Islet of Langerhans (tissue), 1 donor: ENCODE measurements at regions not wholly inside any gene's neighbourhood (a gene's known extent, or its start where the extent isn't known, plus 50 kb on each side); places are given as distances from the start of the nearest gene placed in this dataset.
"Not testable (repeated sequence)": the region's sequence is repeated elsewhere in the genome, so short reads cannot be mapped to it uniquely, and the experiment has no call there.

Experiments
- FAIRE-seq: peaks from one replicate; lab custom pipeline; 2011; peaks lifted over from hg19 to GRCh38; lab: Jason Lieb, UNC

DNA sequence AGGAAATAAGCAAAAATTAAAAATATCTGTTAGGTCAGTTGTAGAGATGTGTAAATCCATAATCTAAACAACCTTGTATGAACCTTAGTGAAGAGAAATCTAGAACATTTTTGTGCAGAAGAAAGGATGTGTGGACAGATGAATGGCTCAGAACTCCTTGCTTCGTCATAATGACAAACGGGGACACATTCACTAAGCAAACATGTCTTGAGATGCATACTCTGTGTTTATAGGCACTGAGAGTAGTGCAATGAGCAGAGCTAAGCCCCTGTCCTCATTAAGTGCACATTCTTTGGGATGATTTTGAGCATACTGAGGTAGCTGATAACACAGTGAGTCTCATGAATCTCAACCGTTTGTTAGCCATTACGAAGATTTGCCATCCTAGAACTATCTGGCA is 360.6 kb upstream of the ANKRD30A start:
- FAIRE-seq, result no peak

DNA sequence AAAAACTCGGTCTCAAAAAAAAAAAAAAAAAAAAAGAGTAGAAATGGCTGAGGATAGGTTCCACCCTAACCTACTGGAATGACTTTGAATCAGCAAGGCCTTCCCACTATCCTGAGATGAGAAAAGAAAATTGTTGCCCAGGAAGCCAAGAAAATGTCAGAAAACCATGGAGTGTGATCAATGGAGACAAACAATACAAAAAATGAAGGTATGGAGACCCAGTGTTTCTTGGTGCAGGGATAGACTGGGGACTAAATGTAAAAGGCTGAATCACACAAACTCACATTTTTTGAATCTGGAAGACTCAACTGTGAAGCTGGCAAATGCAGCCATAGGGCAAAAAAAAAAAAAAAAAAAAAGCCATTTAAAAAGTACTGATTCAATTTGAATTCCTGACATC is 364.3 kb upstream of the ANKRD30A start:
- FAIRE-seq, result no peak

DNA sequence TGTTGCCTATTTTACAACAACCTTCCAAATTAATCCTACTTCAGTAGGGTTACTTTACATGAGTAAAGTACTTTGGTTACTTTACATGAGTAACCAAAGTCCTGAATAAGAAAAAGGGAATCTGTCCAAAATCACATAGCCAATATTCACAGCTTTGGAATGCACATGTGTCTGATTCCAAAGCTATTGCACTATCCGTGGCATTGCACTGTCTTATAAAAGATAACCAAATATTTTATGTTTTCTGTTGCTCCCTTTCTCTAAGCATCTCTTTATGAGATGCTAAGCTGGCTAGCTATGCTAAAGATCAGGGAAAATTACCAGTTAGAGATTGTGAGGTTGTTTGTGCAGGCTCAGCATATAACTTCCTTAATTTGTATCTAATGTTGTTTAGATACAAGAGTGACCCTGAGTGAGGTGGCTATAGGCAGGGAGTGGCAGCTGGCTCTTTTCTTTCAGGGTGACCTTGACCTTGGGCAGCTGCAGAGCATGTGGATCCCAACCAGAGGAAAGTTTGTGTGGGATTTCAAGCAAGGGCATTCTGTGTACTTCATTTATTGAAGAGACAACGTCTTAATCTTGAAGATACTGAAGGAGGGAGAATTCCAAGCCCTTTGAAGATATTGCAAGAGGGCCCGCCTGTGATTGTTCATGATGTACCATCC is 366.1 kb upstream of the ANKRD30A start:
- FAIRE-seq, result no peak

DNA sequence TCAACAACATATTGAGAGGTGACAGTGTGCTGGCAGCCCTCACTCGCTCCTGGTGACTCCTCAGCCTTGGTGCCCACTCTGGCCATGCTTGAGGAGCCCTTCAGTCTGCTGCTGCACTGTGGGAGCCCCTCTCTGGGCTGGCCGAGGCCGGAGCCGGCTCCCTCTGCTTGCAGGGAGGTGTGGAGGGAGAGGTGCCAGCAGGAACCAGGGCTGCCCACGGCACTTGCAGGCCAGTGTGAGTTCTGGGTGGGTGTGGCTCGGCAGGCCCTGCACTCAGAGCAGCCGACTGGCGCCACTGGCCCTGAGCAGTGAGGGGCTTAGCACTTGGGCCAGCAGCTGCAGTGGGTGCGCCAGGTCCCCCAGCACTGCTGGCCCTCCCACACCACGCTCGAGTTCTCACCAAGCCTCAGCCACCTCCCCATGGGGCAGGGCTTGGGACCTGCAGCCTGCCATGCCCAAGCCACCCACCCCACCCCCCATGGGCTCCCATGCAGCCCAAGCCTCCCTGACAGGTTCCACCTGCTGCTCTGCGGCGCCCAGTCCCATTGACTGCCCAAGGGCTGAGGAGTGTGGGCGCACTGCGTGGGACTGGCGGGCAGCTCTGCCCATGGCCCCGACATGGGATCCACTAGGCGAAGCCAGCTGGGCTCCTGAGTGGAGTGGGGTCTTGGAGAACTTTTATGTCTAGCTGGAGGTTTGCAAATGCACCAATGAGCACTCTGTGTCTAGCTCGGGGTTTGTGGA is 377.1 kb upstream of the ANKRD30A start:
- FAIRE-seq, result no peak

DNA sequence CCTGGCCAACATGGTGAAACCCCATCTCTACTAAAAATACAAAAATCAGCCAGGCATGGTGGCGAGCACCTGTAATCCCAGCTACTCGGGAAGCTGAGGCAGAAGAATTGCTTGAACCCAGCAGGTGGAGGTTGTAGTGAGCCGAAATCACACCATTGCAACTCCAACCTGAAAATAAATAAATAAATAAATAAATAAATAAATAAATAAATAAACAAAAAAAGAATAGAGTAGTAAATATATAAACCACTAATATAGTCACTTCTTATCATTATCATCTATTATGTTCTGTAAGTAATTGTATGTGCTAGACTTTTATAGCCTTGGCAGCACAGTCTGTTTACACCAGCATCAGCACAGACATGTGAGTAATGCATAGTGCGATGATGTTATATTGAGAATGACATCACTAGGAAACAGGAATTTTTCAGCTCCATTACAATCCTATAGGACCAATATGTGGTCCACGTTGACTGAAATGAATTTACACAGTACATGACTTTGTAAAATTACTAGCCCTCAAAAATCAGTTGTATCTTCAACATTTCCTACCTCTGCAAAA is 385.4 kb upstream of the ANKRD30A start:
- no peak for FAIRE-seq

DNA sequence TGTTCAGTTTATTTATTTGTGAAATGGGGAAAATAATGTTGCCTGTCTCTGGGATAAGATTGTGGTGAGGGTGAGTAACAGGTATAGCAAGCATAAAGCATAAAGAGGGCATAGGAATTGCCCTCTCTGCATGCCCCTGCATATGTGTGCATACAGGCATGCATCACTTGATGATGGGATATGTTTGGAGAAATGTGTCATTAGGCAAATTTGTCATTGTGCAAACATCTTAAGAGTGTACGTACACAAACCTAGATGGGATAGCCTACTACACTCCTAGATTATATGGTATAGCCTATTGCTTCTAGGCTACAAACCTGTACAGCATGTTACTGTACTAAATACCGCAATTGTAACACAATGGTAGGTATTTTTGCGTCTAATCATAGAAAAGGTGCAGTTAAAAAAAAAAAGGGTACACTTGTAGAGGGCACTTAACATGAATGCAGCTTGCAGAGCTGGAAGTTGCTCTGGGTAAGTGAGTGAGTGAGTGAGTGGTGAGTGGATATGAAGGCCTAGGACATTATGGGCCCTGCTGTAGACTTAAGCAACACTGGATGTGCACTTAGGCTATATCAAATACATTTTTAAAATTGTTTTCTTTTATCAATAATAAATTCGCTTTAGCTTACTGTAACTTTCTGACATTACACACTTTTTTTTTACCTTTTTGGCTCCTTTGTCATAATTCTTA is 386.5 kb upstream of the ANKRD30A start:
- FAIRE-seq, result no peak

DNA sequence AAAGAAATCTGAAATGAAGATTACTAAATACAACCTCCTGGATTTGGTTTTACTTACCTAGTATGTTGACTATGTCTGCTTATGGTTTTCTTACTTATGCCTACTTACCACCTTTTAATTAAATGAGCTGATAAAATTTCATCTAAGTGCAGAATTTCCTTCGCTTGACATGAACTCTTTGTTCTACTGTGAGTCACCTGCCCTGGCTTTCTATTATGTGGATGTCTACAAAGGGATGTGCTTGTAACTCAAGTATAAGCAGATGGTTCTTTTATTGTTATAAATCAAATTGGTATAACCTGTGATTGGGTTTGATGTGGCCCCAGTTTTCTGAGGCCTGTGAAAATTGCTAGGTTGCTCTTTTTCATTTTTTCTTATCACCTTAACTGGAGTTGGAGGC is 389.1 kb upstream of the ANKRD30A start:
- no peak for FAIRE-seq

DNA sequence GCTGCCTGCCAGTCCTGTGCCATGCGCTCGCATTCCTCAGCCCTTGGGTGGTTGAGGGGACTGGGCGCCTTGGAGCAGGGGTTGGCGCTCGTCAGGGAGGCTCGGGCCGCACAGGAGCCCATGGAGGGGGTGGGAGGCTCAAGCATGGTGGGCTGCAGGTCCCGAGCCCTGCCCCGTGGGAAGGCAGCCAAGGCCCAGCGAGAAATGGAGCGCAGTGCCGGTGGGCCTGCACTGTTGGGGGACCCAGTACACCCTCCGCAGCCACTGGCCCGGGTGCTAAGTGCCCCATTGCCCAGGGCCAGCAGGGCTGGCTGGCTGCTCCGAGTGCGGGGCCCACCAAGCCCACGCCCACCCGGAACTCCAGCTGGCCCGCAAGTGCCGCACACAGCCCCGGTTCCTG is 390.8 kb upstream of the ANKRD30A start:
- FAIRE-seq, result not testable (repeated sequence)

DNA sequence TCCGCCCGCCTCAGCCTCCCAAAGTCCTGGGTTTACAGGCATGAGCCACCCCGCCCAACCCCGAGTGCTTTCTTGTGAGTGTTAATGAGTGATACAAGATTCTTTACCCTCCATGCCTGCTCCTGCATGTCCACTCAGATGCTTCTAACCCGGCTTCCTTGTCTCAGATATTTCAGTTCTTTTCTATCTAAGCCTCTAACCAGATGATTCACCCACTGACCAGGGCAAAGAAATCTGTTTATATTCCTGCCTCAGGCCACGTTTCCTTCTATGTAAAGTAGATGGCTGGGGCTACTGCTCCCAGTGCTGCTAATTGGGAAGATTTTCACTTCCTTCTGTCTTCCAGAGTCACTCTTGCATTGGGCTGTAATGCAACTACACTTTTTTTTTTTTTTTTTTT is 395.1 kb upstream of the ANKRD30A start:
- no peak for FAIRE-seq

DNA sequence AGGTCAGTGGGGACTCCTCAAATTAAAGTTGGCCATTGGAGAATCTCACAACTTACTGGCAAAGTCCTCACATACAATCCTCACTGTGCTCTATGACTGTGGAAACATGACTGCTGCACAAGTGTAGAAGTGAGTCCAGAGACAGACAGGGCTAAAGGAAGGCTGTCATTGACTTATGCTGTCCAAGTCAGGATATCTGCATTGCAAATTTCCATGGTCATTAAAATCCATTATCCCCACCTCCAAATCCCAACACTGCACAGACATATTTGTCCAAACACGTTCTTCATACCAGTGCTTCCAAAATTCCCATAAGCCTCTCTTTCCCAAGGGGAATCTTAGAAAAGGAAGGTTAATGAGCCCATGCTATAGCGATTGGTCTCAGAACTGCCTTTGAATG is 396.8 kb upstream of the ANKRD30A start:
- no peak for FAIRE-seq

DNA sequence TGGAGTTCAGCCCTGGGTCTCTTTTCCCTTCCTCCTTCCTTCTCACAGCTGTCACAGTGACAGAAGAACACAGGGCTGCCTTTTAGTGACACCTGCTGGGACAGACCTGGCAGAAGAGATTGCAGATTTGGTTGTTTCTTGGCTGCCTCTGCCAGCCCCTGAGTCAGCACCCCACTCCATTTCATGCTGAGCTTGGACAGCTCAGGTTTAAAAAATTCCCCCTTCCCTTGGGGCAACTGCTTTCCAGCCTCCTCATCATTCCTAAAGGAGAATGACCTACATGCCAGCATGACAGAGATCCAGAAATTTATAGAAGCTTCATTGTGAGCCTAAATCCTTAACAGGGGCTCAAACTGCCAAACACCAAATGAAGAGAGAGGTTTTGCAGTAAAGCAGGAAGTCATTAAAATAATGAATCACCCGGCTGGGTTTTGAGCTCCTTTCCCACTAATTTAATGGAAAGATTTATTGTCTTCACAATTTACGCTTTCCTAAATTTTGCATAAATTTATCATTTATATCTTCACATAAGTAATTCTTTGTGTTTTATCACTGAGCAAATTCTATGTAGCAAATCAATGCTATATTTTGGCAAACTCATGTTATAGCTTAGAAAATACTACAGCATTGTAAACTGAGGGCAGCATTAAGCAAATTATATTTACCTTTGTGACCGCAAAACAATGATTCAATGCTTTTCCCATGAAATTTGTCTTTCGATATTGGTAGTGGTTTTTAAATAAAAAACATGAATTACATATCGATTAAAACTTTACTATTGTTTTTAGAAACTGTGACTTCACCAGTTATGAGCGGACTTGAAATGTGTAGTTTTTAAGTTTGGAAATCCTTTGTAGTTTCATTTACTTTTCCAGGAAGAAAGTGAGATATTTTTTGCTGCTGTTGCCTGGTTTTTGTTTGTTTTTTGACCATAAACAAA is 399.5 kb upstream of the ANKRD30A start:
- FAIRE-seq, result no peak

DNA sequence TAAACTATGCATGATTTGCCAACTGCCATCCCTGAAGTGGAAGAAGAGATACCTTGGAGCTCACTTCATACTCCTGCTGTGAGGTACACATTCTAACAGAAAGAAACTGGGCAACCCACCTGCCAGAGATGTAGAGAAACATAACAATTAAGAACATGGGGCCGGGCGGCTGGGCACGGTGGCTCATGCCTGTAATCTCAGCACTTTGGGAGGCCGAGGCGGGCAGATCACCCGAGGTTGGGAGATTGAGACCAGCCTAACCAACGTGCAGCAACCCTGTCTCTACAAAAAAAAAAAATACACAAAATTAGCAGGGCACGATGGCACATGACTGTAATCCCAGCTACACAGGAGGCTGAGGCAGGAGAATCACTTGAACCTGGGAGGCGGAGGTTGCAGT is 402.6 kb upstream of the ANKRD30A start:
- FAIRE-seq, result no peak

DNA sequence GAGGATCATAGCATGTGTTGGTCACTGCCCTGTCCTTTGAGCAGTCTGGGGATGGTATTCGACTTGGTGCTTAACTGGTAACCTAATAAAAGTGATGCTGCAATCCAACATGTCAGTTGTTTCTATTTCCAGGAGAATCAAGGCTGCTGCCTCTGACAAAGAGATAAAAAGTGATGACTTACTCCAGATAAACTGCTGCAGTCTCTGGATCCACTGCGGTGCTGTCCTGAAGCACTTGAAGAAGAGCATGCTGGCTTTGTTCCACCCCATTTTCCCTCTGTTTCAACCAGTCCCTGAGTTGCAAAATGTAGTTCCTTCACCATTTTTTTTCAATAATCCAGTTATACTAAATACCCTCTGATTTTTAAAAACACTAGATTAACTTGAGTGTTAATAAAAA is 403.5 kb upstream of the ANKRD30A start:
- no peak for FAIRE-seq

DNA sequence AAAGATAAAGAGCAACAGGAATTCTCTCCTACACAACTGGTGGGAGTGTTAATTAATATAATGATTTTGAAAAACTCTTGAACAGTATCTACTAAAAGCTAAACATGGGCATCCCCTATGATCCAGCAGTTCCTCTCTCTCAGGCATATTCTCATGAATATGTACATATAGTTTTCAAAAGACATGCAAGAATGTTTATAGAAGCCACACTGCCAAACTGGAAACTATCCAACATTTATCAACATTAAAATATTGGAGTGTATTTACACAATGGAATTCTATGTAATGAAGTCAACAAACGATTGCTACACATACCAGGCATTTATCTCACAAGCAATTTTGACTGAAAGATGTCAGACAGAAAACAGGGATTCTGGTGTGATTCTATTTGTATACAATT is 404.5 kb upstream of the ANKRD30A start:
- FAIRE-seq, result no peak

DNA sequence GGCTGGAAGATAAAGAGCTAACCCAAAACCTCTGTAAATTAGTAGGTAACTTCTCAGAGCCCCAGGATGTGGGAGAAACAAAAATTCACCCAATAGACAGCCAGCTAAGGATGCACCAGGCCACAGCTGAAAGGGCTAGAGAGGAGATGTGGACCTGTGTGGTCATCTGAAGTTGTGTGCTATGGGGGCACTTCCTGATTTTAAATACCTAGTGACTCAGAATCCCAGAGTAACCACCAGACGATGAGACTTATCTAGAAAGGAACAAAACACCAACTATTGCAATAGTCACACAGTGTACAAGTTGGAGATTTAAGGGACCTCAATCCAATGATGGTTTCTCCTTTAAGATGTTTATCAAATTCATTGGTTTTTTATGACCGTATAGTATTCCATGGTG is 408.3 kb upstream of the ANKRD30A start:
- FAIRE-seq, result no peak

DNA sequence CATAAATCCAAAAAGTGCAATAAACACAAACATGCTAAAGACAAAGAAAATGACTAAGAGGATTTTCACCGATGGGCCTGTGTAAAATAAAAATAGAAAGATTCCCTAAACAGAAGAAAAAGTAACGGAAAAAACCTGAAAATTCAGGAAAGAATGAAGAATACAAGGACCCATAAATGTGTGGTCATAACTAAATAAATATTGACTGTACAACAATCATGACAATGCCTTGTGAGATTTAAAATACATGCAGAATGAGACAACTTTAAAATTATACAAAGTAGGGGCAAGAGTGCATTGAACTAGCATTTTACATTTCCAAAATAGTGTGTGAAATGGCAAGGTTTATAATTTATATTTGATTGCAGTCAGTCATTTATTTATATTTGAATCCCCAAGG is 409.1 kb upstream of the ANKRD30A start:
- no peak for FAIRE-seq

DNA sequence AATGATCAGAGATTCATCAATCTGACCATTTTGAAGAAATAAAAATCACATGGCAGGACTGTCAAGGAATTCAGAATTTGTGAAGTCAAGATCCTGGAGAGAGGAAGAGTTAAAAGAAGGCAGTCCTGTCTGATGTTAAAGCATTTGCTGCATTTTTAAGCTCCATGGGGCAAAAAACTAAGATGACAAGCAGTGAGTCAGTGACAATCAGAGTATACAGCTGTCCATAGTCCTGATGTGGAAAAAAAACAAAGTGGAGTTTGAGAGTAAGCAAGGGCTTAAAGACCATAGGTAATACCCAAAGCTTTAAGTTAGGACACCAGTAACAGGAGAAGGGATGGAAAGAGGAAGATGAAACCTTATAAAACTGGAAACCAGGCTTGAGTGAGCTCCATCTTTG is 412.7 kb upstream of the ANKRD30A start:
- no peak for FAIRE-seq

DNA sequence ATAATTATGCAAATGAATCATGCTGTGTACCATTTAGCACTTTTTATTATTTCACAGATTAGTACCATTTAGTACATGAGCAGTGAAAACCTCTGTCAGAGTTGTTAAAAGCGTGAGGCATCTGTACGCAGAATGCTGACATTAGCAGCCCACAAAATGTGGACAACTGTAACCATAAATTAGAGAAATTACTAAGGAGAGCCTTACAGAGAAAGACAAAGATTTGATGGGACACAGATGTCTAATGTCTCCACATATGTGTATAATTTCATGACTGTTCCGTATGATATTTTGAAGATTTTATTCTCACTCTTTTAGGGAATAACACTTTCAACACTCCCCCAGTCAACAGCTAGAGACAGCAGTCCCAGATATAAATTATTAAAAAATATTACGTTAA is 414.0 kb upstream of the ANKRD30A start:
- FAIRE-seq, result no peak

DNA sequence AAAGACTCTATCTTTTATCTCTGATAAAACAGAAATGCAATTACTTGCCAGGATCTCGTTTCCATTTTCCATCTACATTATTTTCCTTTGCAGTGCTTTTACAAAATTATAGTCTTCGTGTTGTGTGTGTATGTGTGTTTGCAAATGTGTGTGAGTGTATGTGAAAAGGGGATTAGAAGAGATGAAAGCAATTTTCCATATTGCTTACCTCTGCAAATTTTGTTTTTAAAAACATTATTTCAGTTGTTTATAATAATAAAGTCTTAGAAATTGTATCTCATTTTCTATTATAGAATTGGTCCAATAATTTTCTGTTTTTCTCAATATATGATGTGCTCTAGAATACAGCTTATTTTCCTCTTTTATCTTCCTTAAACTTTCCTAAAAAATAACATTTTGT is 421.3 kb upstream of the ANKRD30A start:
- no peak for FAIRE-seq

DNA sequence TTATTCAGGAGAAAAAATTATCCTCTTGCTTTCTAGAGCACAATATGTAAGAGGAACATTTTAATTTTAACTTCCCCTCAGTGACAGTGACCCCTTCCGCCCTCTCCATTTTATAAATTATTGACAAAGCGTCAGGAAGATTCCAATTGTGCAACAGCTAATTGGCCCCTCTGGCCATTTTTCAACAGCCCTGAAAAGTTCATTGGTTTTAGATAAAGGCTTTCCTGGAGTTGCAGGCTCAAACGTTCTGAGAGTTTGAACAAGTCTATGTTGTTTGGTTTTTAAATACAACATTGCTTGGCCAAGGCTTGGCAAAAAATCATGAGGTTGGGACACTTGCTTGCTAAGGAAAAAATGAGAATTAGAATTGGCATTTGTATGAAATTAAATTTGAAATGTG is 422.2 kb upstream of the ANKRD30A start:
- no peak for FAIRE-seq

DNA sequence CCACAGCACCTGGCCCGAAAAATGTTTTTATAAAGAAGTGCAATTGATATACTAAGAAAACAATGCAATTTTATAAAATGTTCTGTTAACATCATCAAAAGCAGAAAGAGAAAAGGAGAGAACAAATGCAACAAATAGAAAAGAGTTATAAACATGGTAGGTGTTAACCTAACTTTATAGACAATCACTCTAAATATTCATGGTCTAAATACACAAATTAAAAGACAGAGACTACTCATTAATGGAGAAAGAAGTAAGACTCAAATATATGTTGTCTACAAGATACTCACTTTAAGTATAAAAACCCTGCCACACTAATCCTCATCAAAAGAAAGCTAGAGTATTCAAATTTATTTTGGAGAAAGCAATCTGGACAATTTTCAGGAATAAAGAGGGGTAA is 425.3 kb upstream of the ANKRD30A start:
- no peak for FAIRE-seq

DNA sequence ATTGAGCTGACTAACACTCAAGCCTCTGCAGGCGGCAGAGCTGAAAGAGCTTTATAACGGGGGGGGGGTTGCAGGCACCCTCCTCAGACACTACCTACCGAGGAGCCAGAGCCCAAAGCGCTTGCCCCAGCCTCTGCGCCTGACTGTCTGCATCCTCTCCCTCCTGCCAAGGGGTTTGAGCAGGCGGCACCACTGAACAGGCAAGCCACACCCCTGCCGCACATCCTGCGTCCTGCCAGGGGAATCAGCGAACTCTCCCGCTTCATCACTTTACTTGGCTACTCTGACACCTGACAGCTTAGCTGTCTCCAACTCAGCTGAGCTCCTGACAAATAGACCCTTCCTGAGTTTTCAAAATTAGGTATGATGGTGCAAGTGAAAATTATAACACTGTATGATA is 432.6 kb upstream of the ANKRD30A start:
- FAIRE-seq, result no peak
